Right lobe of liver (tissue), 6 donors: ENCODE measurements at regions not wholly inside any gene's neighbourhood (a gene's known extent, or its start where the extent isn't known, plus 50 kb on each side); places are given as distances from the start of the nearest gene placed in this dataset.

Experiments used
- ATAC-seq, 4 donors: fragments of 200-7000 bp; cut with Tn5 transposase; one replicate each; pipeline ENCODE4 v1.9.1; 2020; ENCODE audit warnings: mild to moderate bottlenecking in 4 of 4, moderate library complexity in 4 of 4
- DNase-seq, 3 donors: peaks; one replicate each; pipeline ENCODE4 v3.0.0-alpha.2; 2020
- H3K27ac ChIP-seq, 3 donors: fragments of 200-600 bp; one replicate each; pipeline ENCODE4 v1.8.0; 2022
- H3K27me3 ChIP-seq, 2 donors: fragments of 200-600 bp; one replicate each; pipeline ENCODE4 v1.8.0; 2022
- H3K36me3 ChIP-seq, 4 donors: fragments of 200-600 bp; sonication (generic) in 1 of 4; one replicate each; pipeline versions ENCODE4 v1.5.1 to v1.8.0; 2017 to 2022; ENCODE audit warnings: control low read depth in 1 of 4
- H3K4me1 ChIP-seq, 4 donors: fragments of 200-600 bp; sonication (generic) in 1 of 4; one replicate each; pipeline versions ENCODE4 v1.5.1 to v1.8.0; 2017 to 2022; ENCODE audit warnings: control low read depth in 1 of 4
- H3K4me3 ChIP-seq, 3 donors: fragments of 200-600 bp; one replicate each; pipeline ENCODE4 v1.8.0; 2022
- H3K9me3 ChIP-seq, 4 donors: fragments of 200-600 bp; sonication (generic) in 1 of 4; one replicate each; pipeline versions ENCODE4 v1.5.1 to v1.8.0; 2017 to 2022; ENCODE audit warnings: control low read depth in 1 of 4
- POLR2A ChIP-seq: fragments of 450-650 bp; IDR thresholded peaks from one replicate; pipeline ENCODE4 v1.6.1; 2017; ENCODE audit warnings: antibody characterized with exemption, mild to moderate bottlenecking
- WGBS: methylation state at CpG from one replicate; pipeline ENCODE4 v1.1.6; 2018; ENCODE audit warnings: low coverage, low lambda C conversion rate; ENCODE audit not compliant: insufficient coverage; ENCODE audit errors: missing lambda C conversion rate; 5-methylcytosine and 5-hydroxymethylcytosine counted together
- intact Hi-C, 2 donors: fragments of 100-400 bp; cut with DNase I; formaldehyde crosslinking; loops; one replicate each; pipeline versions ENCODE4 v1.11.2 to v1.14.1; 2022
- TF ChIP-seq, protein P1 (sequence below), 4 donors: fragments of 200-600 bp in 3 of 4; fragments of 450-650 bp in 1 of 4; IDR thresholded peaks; one replicate each; pipeline versions ENCODE4 v1.5.1 to v1.8.0; 2016 to 2022; ENCODE audit warnings: antibody characterized with exemption in 4 of 4, mild to moderate bottlenecking in 2 of 4
- donor health status: DM: no; HTN: yes; CAD: no.
- donor health status: DM: no; HTN: no; CAD: no.
- donor health status: DM: no; HTN: no; CAD: no.
- donor health status: DM: no; HTN: yes; CAD: no.
- donor health status: DM: no; HTN: yes; CAD: no.

DNA sequence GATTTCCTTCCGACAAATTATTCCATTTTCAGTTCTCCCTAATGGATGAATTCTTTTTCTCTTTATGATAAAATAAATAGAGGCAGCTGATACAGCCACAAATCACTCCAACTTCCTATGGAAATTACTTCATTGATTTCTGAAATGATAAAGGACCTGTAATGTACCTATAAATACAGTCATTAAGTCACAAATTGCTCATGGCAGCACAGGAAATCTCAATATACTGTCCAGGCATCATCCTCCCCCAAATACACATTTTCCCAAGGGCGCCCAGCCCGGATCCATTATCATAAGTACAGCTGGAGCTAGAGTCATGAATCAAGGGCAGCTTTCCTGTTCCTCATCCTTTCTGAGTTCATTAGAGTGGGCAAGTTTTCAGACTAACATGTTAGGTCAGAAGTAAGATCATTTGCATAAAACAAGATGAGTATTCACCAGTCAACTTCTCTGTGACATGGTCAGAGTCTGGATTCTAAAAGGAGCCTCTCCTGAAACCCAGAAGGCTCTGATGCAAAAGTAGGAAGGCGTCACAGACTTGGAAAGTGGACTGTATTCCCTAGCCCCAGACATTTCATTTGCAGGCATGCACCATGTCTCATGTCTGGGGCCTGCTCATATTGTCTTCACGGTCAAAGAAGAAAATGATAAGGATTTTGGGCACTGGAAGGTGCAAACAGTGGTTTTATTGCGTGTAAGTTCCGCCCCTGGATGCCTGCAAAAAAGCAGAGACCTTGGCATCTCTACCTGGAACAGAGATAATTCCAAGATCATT is 383.2 kb downstream of the PLK2 start:
- Histone ChIP-seq H3K36me3 (no peaks in the 10 kb centered on the region), H3K27ac (no peak overlapping the region), H3K4me1 (no peaks in the 10 kb centered on the region), H3K9me3 (no peaks in the 10 kb centered on the region), H3K27me3 (no peaks in the 10 kb centered on the region), H3K4me3 (no peak overlapping the region)
- WGBS: 84% methylated on average over 5 of the region's 7 CpGs
- TF ChIP-seq, protein P1, sequence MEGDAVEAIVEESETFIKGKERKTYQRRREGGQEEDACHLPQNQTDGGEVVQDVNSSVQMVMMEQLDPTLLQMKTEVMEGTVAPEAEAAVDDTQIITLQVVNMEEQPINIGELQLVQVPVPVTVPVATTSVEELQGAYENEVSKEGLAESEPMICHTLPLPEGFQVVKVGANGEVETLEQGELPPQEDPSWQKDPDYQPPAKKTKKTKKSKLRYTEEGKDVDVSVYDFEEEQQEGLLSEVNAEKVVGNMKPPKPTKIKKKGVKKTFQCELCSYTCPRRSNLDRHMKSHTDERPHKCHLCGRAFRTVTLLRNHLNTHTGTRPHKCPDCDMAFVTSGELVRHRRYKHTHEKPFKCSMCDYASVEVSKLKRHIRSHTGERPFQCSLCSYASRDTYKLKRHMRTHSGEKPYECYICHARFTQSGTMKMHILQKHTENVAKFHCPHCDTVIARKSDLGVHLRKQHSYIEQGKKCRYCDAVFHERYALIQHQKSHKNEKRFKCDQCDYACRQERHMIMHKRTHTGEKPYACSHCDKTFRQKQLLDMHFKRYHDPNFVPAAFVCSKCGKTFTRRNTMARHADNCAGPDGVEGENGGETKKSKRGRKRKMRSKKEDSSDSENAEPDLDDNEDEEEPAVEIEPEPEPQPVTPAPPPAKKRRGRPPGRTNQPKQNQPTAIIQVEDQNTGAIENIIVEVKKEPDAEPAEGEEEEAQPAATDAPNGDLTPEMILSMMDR (IDR thresholded peaks at IDR 0.05): no peak
- TF ChIP-seq POLR2A: no peak
- ATAC-seq (no peak), DNase-seq (no peak)
- intact Hi-C loops: no loop called here

DNA sequence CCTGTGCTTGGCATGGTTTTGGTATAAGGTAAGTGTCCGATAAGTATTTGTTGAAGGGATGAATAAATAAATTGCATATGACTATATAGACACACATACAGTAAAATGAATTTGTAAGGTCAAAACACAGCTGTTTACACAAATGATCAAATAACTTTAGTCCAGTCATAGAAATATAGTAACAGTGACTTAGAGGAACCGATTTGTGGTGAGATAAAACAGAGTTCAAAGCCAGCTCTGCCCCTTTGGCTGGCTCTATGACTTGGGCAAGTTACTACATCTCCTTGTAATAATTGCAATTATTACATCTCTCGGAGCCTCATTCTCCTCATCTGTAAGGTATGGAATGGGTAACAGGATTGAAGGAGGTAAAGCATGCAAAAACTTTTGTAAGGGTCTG is 384.0 kb downstream of the PLK2 start:
- 71% methylated on average over 3 of the region's 3 CpGs for WGBS
- Histone ChIP-seq H3K27me3 (no peaks in the 10 kb centered on the region), H3K4me1 (no peaks in the 10 kb centered on the region), H3K36me3 (no peaks in the 10 kb centered on the region), H3K4me3 (no peak overlapping the region), H3K9me3 (no peaks in the 10 kb centered on the region), H3K27ac (no peak overlapping the region)
- DNase-seq: no peak
- TF ChIP-seq, protein P1 (IDR thresholded peaks at IDR 0.05): no peak
- no peak for TF ChIP-seq POLR2A
- no peak for ATAC-seq
- intact Hi-C loops: no loop called here

DNA sequence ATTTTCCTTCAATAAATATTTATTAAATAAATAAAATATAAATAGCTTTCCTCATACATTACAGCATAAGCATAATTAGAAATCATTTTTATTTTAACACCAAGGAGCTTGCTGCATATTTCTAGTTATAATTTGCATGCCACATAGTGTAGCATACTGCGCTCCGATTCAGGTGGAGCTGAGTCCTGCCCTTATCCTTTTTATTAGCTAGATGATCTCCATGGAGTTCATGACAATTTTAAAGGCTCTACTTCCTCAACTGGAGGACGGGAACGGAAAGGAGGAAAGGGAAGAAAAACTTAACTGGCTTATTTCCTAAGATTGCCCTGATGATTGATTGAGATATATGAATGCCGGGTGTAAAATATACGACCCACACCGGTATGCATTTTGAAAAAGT is 385.2 kb downstream of the PLK2 start:
- 66% methylated on average over 7 of the region's 7 CpGs for WGBS
- no peak for TF ChIP-seq POLR2A
- TF ChIP-seq, protein P1 (IDR thresholded peaks at IDR 0.05): no peak
- no peaks in the 10 kb centered on the region for H3K4me1 ChIP-seq
- DNase-seq: no peak
- no peak overlapping the region for H3K4me3 ChIP-seq
- H3K27me3 ChIP-seq: no peaks in the 10 kb centered on the region
- H3K9me3 ChIP-seq: no peaks in the 10 kb centered on the region
- H3K36me3 ChIP-seq: no peaks in the 10 kb centered on the region
- ATAC-seq: no peak
- no peak overlapping the region for H3K27ac ChIP-seq
- intact Hi-C loops: no loop called here

DNA sequence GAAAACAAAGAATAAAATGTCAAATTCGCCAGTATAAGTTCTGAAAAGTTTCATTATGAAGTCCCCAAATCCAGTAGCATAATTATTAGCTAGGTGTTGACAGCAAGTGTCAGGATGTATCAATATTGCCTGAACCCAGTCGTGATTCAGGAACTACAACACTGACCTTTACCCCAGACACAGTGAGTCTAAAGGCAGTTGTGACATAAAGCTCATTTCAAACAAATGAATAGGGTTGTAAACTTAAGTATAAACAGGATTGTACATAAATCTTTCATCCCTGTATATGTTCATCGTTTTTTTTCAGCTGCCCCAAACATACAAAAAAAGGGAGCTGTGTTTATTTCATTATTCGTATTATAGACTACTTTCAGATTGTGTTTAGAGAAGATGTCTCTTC is 385.7 kb downstream of the PLK2 start:
- H3K4me3 ChIP-seq: no peak overlapping the region
- no peaks in the 10 kb centered on the region for H3K4me1 ChIP-seq
- WGBS: 32% methylated on average over 4 of the region's 4 CpGs
- DNase-seq (no peak), ATAC-seq (peak in 1 of 4 donors; percentile 61)
- no peak overlapping the region for H3K27ac ChIP-seq
- intact Hi-C loops: no loop called here
- TF ChIP-seq, protein P1 (IDR thresholded peaks at IDR 0.05): no peak
- no peak for TF ChIP-seq POLR2A
- H3K9me3 ChIP-seq: no peaks in the 10 kb centered on the region
- H3K36me3 ChIP-seq: no peaks in the 10 kb centered on the region
- H3K27me3 ChIP-seq: no peaks in the 10 kb centered on the region
